DMS53 treated with DMSO at 0.1 percent for 48 hours (cell line): ENCODE measurements at regions not wholly inside any gene's neighbourhood (a gene's known extent, or its start where the extent isn't known, plus 50 kb on each side); places are given as distances from the start of the nearest gene placed in this dataset.
"Not testable (repeated sequence)": the region's sequence is repeated elsewhere in the genome, so short reads cannot be mapped to it uniquely, and the experiment has no call there.

Experiments
- DNase-seq: peaks from one replicate; lab custom pipeline; 2025; ENCODE audit not compliant: unreplicated experiment; lab: John Stamatoyannopoulos, UW

DNA sequence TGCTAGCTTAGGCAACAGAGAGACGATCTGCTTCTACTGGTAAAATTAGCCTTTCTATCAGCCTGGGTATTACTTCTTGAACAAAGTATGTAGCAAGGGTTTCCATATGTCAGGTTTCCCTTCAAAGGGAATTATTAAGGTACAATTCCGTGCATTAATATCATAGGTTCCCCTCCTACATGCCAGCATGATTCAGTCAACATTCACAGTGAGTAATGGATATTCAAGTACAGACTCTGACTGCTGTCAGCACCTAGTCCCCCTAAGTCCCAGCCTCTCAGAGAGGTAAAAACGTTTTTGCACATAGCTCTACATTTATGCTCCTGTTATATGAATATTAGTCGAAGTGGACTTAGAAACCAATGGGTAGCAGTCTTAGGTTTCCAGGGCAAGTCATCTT, 322.4 kb upstream of the CCNG1 start:
- DNase-seq: no peak

GRCh38 chr5:163116618-163117017, 320.8 kb upstream of the CCNG1 start:
- DNase-seq: not testable (repeated sequence)

DNA sequence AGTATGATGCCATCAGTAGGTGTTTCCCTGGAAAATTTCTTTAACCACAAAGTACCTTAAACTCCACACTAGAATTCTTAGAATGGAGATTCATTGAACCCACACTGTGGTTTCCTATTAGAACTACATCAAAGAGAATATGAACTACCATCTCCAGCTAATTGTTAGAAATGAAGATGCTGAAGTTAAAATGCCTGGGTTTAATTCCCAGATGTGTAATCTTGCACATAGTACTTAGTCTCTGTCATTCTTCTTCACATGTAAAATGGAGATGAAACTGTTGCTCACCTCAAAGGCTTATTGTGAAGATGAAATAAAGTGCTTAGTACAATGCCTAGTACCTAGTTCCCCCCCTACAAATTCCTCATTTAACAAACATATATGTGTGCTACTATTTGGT, 303.3 kb upstream of the CCNG1 start:
- no peak for DNase-seq

DNA sequence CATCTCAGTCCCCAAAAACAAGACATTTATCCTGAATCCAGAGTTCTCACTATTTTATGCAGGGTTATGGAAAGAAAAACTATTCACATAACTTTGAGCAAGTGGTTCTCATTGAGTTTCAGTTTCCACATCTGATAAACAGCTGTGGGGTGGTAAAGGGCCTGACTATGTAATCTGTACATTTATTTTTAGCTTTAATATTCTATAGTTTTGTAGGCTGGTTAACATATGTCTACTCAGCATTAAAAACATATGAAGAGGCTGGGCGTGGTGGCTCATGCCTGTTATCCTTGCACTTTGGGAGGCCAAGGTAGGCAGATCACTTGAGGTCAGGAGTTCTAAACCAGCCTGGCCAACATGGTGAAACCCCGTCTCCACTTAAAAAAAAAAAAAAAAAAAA, 301.5 kb upstream of the CCNG1 start:
- DNase-seq: no peak

DNA sequence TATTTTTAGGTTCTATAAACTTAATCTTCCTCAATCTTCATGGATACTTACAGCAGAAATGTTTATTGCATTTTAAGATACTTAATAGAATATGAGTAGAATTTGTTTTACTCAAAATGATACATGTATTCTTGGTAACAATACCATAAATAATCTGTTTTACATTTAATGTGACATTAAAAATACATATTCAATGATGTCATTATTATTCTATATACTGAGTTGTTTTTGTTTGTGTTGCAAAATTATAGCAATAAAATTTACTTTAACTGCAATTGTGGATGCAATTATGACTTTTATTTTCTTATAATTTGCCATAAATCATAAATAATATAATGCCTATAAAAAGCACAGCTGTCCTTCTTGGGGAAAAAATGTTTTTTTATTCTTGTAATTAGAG, 275.9 kb upstream of the CCNG1 start:
- no peak for DNase-seq

- DNase-seq: no peak
These were observed 274.8 kb upstream of the CCNG1 start for GRCh38 chr5:163162645-163163044.

DNA sequence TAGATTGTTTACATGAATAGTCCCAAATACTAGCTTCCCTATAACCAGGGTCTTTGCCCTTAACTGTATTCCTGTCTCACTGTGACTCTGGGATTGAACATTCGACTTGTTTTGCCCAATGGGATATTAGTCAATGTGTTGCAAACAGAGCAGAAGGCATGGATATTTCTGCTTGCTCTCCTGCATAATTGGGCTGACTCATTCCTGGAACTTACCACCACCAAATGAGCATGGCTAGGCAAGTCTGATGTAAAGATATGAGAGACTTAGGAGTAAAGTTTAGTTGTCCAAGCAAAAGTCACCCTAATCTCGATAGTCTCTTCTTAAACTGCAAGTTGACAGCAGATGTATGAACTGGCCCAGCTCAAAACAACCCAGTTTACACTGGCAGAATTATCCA, 273.5 kb upstream of the CCNG1 start:
- DNase-seq: no peak

GRCh38 chr5:163165277-163165676, 272.1 kb upstream of the CCNG1 start:
- DNase-seq: peak; percentile 83

GRCh38 chr5:163170161-163170560, 267.2 kb upstream of the CCNG1 start:
- DNase-seq: not testable (repeated sequence)

- DNase-seq: peak; percentile 70
These were observed 264.7 kb upstream of the CCNG1 start for GRCh38 chr5:163172540-163173338.

GRCh38 chr5:163177971-163178370, 259.4 kb upstream of the CCNG1 start:
- DNase-seq: no peak

DNA sequence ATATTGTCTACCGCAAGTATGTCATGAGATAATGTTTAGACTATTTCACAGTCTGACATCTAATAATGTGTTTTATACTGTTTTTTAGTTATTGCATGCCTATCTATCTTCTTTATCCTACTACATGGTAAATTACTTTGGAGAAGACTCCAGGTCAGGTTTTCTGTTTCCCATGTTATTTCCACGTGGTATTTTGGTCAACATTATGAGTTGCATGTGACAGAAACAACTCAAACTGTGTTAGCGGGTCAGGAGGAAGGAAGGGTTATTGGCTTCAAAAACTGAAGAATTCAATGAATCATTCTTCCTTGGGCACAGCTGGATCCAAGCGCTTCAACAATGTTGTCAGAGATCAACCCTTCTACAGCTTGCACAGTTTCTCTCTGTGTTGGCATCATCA, 252.1 kb upstream of the CCNG1 start:
- DNase-seq: no peak

GRCh38 chr5:163189023-163189553, 248.3 kb upstream of the CCNG1 start:
- DNase-seq: no peak

DNA sequence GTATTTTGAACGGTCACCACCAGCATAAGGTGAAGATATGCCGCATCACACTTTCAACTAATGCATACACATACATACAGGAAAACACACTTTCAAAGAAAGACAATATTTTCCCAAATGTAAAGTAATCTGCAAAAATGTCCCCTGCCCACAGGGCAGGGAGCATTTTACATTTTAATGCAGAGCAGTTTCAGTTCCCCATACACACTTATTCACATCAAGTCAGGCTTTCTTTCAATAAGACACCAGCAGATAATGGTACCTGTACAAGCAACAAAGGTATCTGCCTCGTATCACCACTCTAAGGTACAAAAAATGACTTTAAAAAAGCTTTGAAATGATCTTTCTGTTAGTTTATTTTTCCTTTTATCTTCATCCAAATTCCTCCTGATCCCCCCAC, 247.1 kb upstream of the CCNG1 start:
- no peak for DNase-seq

- no peak for DNase-seq
These were observed 246.6 kb upstream of the CCNG1 start for GRCh38 chr5:163190784-163191183.

- no peak for DNase-seq
These were observed 243.5 kb upstream of the CCNG1 start for GRCh38 chr5:163193886-163194285.

- no peak for DNase-seq
These were observed 231.8 kb upstream of the CCNG1 start for GRCh38 chr5:163205645-163206044.

GRCh38 chr5:163221581-163221980, 215.8 kb upstream of the CCNG1 start:
- DNase-seq: no peak

DNA sequence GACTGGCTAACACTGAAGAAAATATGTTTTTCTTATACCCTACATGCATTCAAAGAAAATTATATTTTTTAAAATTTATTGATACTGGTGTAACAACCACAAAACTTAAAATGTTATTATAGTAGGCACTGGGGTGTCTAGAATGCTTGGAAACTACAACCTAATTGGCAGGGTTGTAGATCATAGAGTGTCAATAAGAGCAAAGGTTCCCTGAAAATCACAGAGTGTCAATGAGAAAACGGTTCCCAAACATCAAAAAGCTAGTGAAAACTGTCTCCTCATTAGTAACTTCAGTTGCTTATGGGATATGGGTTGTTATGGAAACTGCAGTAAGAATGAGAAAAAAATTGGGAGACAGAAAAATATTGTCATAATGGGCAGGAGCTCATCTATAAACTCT, 214.4 kb upstream of the CCNG1 start:
- no peak for DNase-seq

DNA sequence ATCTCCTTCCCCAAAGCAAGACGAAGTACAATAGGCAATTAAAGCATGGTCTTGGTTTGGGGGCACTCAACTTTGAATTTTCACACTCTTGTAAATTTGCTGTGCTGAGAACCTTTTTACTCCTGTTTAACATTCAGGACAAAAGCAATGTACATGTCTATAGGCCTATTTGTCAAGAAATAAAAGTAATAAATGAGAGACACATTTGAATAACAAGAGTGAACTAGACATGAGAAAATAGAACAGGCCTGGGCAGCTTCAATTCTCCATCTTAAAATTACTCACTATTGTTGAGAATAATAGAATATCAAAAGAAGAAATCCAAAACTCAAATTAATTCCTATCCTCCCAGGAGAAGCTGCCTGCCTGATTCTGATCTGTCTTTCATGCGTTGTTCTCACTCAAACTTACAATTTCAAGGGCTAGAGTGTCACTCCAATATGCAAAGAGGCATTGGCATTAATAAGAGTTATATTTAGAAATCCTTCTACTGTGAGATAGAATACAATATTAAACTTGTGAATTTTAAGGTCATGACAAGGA, 192.9 kb upstream of the CCNG1 start:
- DNase-seq: no peak

- DNase-seq: no peak
These were observed 191.8 kb upstream of the CCNG1 start for GRCh38 chr5:163245584-163245983.

- DNase-seq: no peak
These were observed 189.1 kb upstream of the CCNG1 start for GRCh38 chr5:163248333-163248732.

DNA sequence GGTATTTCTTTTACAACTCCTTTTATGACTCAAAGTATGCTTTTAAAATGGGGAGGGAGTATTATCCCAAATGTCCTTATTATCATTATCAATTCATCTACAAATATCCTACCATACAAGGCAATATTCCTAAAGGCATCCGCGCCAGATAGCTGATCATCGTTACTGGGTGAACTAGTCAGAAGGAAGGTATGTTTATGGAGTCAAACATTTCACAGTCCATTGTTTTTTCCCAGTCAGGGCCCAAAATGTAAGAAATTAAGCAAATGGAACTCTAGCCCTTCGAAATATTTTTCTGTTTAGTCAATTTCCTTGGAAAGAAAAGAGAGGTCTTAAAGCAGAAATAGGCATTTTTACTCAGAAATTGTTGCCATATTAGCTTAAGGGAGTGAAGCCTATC, 188.5 kb upstream of the CCNG1 start:
- no peak for DNase-seq
